ENCODE measurements at regions not wholly inside any gene's neighbourhood (a gene's known extent, or its start where the extent isn't known, plus 50 kb on each side); places are given as distances from the start of the nearest gene placed in this dataset.

DNA sequence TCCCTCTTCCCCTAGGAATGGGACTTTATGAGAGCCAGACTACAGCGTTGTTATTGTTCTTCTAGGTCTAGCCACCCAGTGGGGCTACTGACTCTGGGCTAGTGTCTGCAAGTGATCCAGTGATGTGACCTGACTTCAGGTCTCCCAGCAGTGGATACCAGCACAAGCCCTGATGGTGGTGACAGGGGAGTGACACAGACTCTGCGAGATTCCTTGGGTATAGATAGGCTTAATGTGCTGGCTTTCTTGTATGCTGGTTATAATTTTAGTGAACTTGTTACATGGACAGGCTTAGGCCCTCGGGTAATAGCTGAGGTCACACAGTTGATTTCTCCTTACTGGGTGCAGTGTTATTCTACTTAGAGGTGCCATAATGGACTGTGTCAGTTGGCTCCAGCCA is 106.9 kb downstream of the TBC1D30 start:
- H3K4me3 Mint-ChIP-seq: no peak overlapping the region
- no peak for DNase-seq
- peaks cover 25% of the 10 kb centered on the region for H3K27me3 Mint-ChIP-seq (ENCODE audit: low read depth)
- intact Hi-C loops (cut with micrococcal nuclease): no loop called here
- CTCF ChIA-PET: no interaction called here
- no peaks in the 10 kb centered on the region for H3K9me3 Mint-ChIP-seq
- no peaks in the 10 kb centered on the region for H3K4me1 Mint-ChIP-seq (ENCODE audit: low read depth)
- H3K36me3 Mint-ChIP-seq (ENCODE audit: low read depth): no peaks in the 10 kb centered on the region
- H3K27ac Mint-ChIP-seq: no peak overlapping the region

DNA sequence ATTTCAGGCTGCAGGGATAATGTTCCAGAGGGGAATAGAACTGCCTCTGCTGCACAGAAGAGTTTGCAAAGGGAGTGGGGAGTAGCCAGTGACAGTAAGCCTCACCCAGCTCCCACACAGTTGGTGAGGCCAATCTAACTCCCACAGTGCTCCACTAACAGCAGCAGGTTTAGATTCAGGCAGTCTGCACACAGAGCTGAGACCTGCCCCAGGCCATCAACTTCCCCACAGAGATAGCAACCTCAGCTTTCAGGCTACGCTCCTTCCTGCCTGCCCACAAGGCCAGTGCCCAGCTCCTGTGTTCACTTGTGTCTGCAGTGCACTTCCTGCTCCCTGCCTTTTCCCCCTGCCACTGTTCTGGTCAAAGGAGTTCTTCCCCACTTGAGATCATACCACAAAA is 107.5 kb downstream of the TBC1D30 start:
- no peaks in the 10 kb centered on the region for H3K4me1 Mint-ChIP-seq (ENCODE audit: low read depth)
- no peak overlapping the region for H3K4me3 Mint-ChIP-seq
- CTCF ChIA-PET: no interaction called here
- H3K27me3 Mint-ChIP-seq (ENCODE audit: low read depth): peaks cover 25% of the 10 kb centered on the region
- H3K27ac Mint-ChIP-seq: no peak overlapping the region
- intact Hi-C loops (cut with micrococcal nuclease): no loop called here
- no peak for DNase-seq
- no peaks in the 10 kb centered on the region for H3K36me3 Mint-ChIP-seq (ENCODE audit: low read depth)
- H3K9me3 Mint-ChIP-seq: no peaks in the 10 kb centered on the region

DNA sequence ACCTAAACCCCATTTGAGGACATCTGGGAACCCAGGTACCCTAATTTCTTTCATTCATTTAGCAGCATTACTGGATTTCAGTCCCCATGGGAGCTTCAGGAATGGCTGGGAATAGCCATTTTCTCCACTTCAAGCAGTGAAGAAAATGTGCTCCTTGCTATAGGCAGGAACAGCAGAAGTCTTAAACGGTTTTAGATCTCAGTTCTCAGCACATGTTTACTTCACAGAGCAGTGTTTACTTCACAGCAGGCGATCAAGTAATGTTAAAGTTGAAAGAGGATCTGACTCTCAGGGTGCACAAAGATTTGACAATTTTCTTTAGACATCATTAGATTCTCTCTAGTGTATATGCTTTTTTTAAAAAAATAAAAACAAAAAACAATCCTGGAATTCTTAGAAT is 109.3 kb downstream of the TBC1D30 start:
- no peaks in the 10 kb centered on the region for H3K36me3 Mint-ChIP-seq (ENCODE audit: low read depth)
- H3K27ac Mint-ChIP-seq: no peak overlapping the region
- intact Hi-C loops (cut with micrococcal nuclease): no loop called here
- CTCF ChIA-PET: no interaction called here
- no peak for DNase-seq
- H3K4me3 Mint-ChIP-seq: no peak overlapping the region
- H3K4me1 Mint-ChIP-seq (ENCODE audit: low read depth): no peaks in the 10 kb centered on the region
- no peaks in the 10 kb centered on the region for H3K9me3 Mint-ChIP-seq
- H3K27me3 Mint-ChIP-seq (ENCODE audit: low read depth): peaks cover 34% of the 10 kb centered on the region

DNA sequence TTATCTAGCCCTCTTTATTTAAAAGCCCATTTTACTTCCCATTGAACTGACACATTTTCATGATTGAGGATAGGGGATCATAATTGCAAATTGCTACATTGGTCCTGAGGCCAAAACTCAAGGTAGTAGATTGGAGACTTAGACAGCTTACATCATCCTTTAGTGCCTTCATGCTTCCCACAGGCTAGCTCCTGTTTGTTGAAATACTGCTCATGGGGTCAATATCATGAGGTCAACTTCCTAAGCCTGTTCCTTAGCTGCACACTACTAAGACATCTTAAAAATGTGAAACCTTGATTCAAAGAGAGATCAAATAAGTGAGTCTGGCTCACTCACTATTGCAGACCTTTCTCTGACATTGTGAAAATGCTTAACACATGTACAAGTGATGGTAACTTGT is 113.0 kb downstream of the TBC1D30 start:
- CTCF ChIA-PET: interaction anchor here (0.6 kb wide), 1 partner anchor 142 kb away, joined by 8 read pairs; no protein-coding TSS in a partner anchor
- no peak for DNase-seq
- no peak overlapping the region for H3K27ac Mint-ChIP-seq
- intact Hi-C loops (cut with micrococcal nuclease): no loop called here
- no peaks in the 10 kb centered on the region for H3K36me3 Mint-ChIP-seq (ENCODE audit: low read depth)
- H3K4me1 Mint-ChIP-seq (ENCODE audit: low read depth): no peaks in the 10 kb centered on the region
- H3K9me3 Mint-ChIP-seq: no peaks in the 10 kb centered on the region
- peaks cover 22% of the 10 kb centered on the region for H3K27me3 Mint-ChIP-seq (ENCODE audit: low read depth)
- H3K4me3 Mint-ChIP-seq: no peak overlapping the region

- no peaks in the 10 kb centered on the region for H3K4me1 Mint-ChIP-seq (ENCODE audit: low read depth)
- DNase-seq: no peak
- H3K9me3 Mint-ChIP-seq: no peaks in the 10 kb centered on the region
- no peak overlapping the region for H3K27ac Mint-ChIP-seq
- H3K4me3 Mint-ChIP-seq: no peak overlapping the region
- H3K36me3 Mint-ChIP-seq (ENCODE audit: low read depth): no peaks in the 10 kb centered on the region
- CTCF ChIA-PET: no interaction called here
- H3K27me3 Mint-ChIP-seq (ENCODE audit: low read depth): peaks cover 18% of the 10 kb centered on the region
- intact Hi-C loops (cut with micrococcal nuclease): no loop called here
These were observed 113.7 kb downstream of the TBC1D30 start for GRCh38 chr12:64938179-64938578.

DNA sequence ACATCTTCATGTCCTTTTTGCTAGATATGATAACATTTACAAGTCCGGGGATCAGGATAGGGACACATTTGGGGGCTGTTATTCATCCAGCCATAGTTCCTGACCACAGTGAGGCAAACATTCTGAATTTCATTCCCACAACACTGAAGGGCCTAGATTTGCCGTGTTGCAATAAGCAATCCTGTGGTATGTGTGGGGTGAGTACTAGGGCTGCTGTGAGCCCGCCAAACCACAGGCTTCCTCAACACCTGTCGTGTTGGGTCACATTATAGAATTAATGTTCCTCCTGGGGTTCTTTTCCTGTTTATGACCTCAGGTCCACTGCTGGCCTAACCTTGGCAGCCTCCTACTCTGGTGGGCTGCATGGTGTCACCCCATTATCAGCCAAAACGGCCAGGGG is 119.2 kb downstream of the TBC1D30 start:
- no peaks in the 10 kb centered on the region for H3K9me3 Mint-ChIP-seq
- no peaks in the 10 kb centered on the region for H3K36me3 Mint-ChIP-seq (ENCODE audit: low read depth)
- H3K27ac Mint-ChIP-seq: no peak overlapping the region
- DNase-seq: no peak
- H3K4me3 Mint-ChIP-seq: no peak overlapping the region
- intact Hi-C loops (cut with micrococcal nuclease): no loop called here
- H3K4me1 Mint-ChIP-seq (ENCODE audit: low read depth): no peaks in the 10 kb centered on the region
- CTCF ChIA-PET: no interaction called here
- peaks cover 8% of the 10 kb centered on the region for H3K27me3 Mint-ChIP-seq (ENCODE audit: low read depth)

DNA sequence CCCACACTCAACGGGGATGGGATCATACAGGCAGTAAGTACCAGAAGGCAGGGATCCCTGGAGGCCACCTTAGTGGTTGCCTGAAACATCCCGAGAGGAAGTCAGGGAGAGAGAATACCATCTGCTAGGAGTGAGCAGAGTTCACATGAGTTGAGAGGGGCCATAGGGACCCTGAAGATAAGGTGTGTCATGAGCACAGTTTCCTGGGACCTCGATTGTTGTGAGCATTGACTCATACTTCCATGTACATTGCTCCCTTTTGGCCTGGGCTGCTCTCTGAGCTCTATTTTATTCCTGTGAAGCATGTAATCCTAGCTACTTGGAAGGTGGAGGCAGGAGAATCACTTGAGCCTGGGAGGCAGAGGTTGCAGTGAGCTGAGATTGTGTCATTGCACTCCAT is 120.5 kb downstream of the TBC1D30 start:
- H3K4me1 Mint-ChIP-seq (ENCODE audit: low read depth): no peaks in the 10 kb centered on the region
- intact Hi-C loops (cut with micrococcal nuclease): no loop called here
- H3K27ac Mint-ChIP-seq: no peak overlapping the region
- peaks cover 10% of the 10 kb centered on the region for H3K27me3 Mint-ChIP-seq (ENCODE audit: low read depth)
- no peak overlapping the region for H3K4me3 Mint-ChIP-seq
- CTCF ChIA-PET: interaction anchor here (0.7 kb wide), 1 partner anchor 668 kb away, joined by 3 read pairs; no protein-coding TSS in a partner anchor
- H3K36me3 Mint-ChIP-seq (ENCODE audit: low read depth): no peaks in the 10 kb centered on the region
- no peaks in the 10 kb centered on the region for H3K9me3 Mint-ChIP-seq
- no peak for DNase-seq

DNA sequence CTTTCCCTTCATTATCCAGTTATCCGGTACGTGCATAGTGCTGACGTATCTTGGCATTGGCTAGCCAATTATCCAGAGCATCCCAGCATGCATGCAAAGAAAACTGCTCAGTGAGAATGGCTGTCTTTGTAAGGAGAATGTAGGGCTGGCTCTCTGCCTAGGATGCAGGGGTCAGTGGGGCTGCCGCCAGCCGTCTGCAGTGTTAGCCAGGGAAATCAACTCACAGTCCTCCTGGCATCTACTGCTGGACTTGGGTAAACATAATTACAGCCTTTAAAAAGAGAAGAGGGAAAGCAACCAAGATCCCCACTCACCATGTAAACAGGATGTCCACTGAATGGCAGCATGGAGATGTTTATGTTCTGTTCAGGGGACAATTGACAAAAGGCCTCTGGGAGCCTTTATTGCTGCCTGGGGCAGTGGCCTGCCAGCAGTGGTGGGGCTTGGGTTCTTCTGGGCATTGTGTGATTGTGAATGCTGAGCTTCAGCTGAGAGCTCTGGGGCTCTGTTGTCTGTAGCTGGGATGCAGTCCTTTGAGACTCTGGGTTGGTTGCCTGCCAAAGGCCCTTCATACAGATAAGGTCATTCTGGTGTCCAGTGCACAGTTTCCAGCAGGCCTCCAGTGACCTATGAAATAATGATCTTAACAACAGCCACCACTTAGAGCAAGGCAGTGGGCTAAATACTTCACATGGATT is 121.8 kb downstream of the TBC1D30 start:
- Mint-ChIP-seq H3K9me3 (no peaks in the 10 kb centered on the region), H3K4me1 (ENCODE audit: low read depth) (no peaks in the 10 kb centered on the region), H3K27ac (no peak overlapping the region), H3K36me3 (ENCODE audit: low read depth) (no peaks in the 10 kb centered on the region), H3K4me3 (no peak overlapping the region), H3K27me3 (ENCODE audit: low read depth) (peaks cover 10% of the 10 kb centered on the region)
- DNase-seq: no peak
- CTCF ChIA-PET: no interaction called here
- intact Hi-C loops (cut with micrococcal nuclease): no loop called here

DNA sequence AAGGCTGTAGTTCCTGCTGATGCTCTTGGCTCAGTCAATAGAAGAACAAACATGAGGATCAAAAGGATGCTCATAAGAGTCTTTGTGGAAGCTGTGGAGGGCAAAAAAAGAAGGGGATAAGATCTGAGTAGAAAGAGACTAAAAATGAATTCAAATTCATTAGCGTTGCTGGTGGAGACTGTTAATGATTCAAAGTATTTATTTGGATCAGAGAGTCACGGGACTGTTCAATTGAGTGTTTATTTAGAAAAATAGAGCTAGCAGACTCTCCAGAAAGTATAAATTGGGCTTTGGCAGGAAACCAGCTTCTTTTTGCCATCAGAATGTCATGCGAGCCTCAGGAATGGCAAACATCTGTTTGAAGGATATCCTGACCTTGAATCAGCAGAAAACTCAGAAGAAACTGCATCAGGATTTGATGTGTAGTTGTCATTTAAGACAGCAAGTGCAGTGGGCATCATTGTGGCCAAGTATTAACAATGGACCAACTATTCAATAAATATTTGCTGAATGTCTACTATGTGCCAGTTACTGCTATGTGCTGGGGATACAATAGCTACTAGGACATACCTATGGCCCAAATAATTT is 126.4 kb downstream of the TBC1D30 start:
- Mint-ChIP-seq H3K27ac (no peak overlapping the region), H3K4me3 (no peak overlapping the region), H3K9me3 (no peaks in the 10 kb centered on the region), H3K27me3 (ENCODE audit: low read depth) (peaks cover 10% of the 10 kb centered on the region), H3K36me3 (ENCODE audit: low read depth) (no peaks in the 10 kb centered on the region), H3K4me1 (ENCODE audit: low read depth) (no peaks in the 10 kb centered on the region)
- no peak for DNase-seq
- CTCF ChIA-PET: interaction anchor here (0.8 to 1.2 kb wide), 3 partner anchors 31 to 173 kb away, joined by 3 read pairs; no protein-coding TSS in a partner anchor
- intact Hi-C loops (cut with micrococcal nuclease): no loop called here

- DNase-seq: no peak
- no peak overlapping the region for H3K27ac Mint-ChIP-seq
- no peaks in the 10 kb centered on the region for H3K36me3 Mint-ChIP-seq (ENCODE audit: low read depth)
- no peaks in the 10 kb centered on the region for H3K9me3 Mint-ChIP-seq
- intact Hi-C loops (cut with micrococcal nuclease): no loop called here
- CTCF ChIA-PET: no interaction called here
- no peak overlapping the region for H3K4me3 Mint-ChIP-seq
- peaks cover 11% of the 10 kb centered on the region for H3K27me3 Mint-ChIP-seq (ENCODE audit: low read depth)
- H3K4me1 Mint-ChIP-seq (ENCODE audit: low read depth): no peaks in the 10 kb centered on the region
These were observed 127.5 kb downstream of the TBC1D30 start for GRCh38 chr12:64951944-64952343.

- Mint-ChIP-seq H3K9me3 (no peaks in the 10 kb centered on the region), H3K27ac (no peak overlapping the region), H3K27me3 (ENCODE audit: low read depth) (peaks cover 11% of the 10 kb centered on the region), H3K4me3 (no peak overlapping the region), H3K36me3 (ENCODE audit: low read depth) (no peaks in the 10 kb centered on the region), H3K4me1 (ENCODE audit: low read depth) (no peaks in the 10 kb centered on the region)
- intact Hi-C loops (cut with micrococcal nuclease): no loop called here
- CTCF ChIA-PET: no interaction called here
- DNase-seq: no peak
These were observed 131.3 kb downstream of the TBC1D30 start for GRCh38 chr12:64955746-64956145.

DNA sequence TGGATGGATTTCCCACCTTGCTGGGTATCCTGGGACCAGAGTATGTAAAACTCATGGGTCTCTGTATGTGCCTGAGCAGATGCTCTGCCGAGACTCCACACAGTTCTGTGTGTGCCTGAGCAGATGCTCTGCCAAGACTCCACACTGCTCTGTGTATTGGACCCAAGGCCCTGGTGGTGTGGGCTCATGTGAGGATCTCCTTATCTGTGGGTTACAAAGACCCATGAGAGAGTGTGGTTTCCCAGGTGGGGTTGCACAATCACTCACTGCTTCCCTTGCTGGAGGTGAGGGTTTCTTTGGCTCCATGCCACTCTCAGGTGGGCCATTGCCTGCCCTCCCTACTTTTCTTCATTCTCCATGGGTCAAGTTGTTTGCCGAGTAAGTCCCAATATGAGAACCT is 141.5 kb downstream of the TBC1D30 start:
- no peaks in the 10 kb centered on the region for H3K36me3 Mint-ChIP-seq (ENCODE audit: low read depth)
- intact Hi-C loops (cut with micrococcal nuclease): no loop called here
- H3K27me3 Mint-ChIP-seq (ENCODE audit: low read depth): peaks cover 34% of the 10 kb centered on the region
- H3K9me3 Mint-ChIP-seq: peaks cover 4% of the 10 kb centered on the region
- no peak for DNase-seq
- H3K27ac Mint-ChIP-seq: no peak overlapping the region
- H3K4me3 Mint-ChIP-seq: no peak overlapping the region
- no peaks in the 10 kb centered on the region for H3K4me1 Mint-ChIP-seq (ENCODE audit: low read depth)
- CTCF ChIA-PET: no interaction called here

DNA sequence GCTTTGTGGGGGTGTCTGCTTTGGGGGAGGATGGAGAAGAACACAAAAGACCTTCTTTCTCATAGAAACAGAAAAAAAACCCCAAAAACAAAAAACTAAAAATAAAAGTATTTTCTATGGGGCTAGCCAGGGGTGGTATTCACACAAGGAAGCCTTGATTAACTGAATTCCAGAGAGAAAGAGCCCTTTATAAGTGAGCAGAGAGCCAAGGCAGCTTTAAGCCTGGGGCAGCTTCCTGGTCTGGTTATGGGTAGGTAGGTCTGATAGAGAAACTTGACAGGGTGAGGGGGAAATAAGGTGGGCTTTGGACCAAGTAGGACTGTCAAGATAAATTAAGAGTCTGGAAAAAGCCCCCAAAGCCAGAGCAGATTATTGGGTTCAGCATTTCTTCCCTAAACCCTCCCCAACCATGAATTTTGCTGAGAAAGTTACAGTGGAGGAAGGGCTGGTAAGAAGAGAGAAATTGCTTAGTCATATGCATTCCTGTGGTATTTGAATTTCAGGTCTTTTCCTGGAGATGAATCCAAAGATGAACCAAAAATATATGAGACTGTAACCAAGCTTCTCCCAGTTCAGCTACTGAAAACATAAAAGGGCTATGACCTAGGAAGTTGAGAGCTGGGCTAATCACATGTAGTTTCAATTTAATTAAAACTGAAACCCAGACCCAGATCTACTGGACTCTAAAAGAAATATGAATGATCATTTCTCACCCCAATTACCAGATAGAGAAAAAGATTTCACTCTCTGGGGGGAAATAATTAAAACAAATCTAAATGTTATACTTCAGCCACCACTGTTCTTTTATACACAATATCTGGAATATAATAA is 144.8 kb downstream of the TBC1D30 start:
- intact Hi-C loops (cut with micrococcal nuclease): no loop called here
- Mint-ChIP-seq H3K27me3 (ENCODE audit: low read depth) (peaks cover 22% of the 10 kb centered on the region), H3K36me3 (ENCODE audit: low read depth) (no peaks in the 10 kb centered on the region), H3K4me3 (no peak overlapping the region), H3K9me3 (no peaks in the 10 kb centered on the region), H3K27ac (no peak overlapping the region), H3K4me1 (ENCODE audit: low read depth) (no peaks in the 10 kb centered on the region)
- CTCF ChIA-PET: no interaction called here
- no peak for DNase-seq

Data from activated naive CD4-positive, alpha-beta T cell treated with anti-CD3 and anti-CD28 coated beads for 36 hours (primary cell).